ENCODE measurements at regions not wholly inside any gene's neighbourhood (a gene's known extent, or its start where the extent isn't known, plus 50 kb on each side); places are given as distances from the start of the nearest gene placed in this dataset.

DNA sequence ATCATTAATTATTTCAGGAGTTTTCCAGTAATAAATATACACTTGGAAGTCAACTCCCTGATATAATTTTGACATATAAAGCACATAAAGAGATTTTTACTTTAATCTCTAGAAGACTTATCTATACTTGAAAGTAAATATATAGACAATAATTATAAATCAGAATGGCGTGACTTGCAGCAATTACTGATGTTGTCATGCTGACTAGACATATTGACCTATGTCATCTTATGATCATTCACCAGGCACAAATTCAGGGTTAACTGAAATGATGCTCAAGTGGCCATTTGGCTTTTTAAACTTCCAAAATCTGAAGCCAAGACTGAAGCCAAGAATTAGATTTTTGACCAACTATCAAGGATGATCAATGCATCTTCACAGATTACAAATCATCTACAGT is 192.2 kb downstream of the MCHR2 start:
- Histone ChIP-seq H3K9me3 (ENCODE audit: control insufficient read depth, insufficient read depth, low read length) (no peaks in the 10 kb centered on the region), H3K27ac (ENCODE audit: low read depth, low read length) (no peak overlapping the region), H3K27me3 (ENCODE audit: control insufficient read depth, insufficient read depth, low read length) (no peaks in the 10 kb centered on the region), H3K4me3 (ENCODE audit: low read depth, low read length) (no peak overlapping the region)
- DNase-seq (ENCODE audit: low read depth, low spot score): no peak
- CTCF ChIA-PET: no interaction called here
- POLR2A ChIA-PET: no interaction called here
- no peak for TF ChIP-seq CTCF (IDR thresholded peaks at IDR 0.05; ENCODE audit: low read depth, low read length)

GRCh38 chr6:99802396-99803031 is 191.5 kb downstream of the MCHR2 start:
- no peak overlapping the region for H3K4me3 ChIP-seq (ENCODE audit: low read depth, low read length)
- H3K27me3 ChIP-seq (ENCODE audit: control insufficient read depth, insufficient read depth, low read length): no peaks in the 10 kb centered on the region
- ChIA-PET CTCF (no interaction called here), POLR2A (no interaction called here)
- no peak for DNase-seq (ENCODE audit: low read depth, low spot score)
- H3K27ac ChIP-seq (ENCODE audit: low read depth, low read length): no peak overlapping the region
- TF ChIP-seq CTCF (IDR thresholded peaks at IDR 0.05; ENCODE audit: low read depth, low read length): no peak
- H3K9me3 ChIP-seq (ENCODE audit: control insufficient read depth, insufficient read depth, low read length): no peaks in the 10 kb centered on the region

GRCh38 chr6:99808992-99809391 is 185.0 kb downstream of the MCHR2 start:
- DNase-seq (ENCODE audit: low read depth, low spot score): no peak
- Histone ChIP-seq H3K27me3 (ENCODE audit: control insufficient read depth, insufficient read depth, low read length) (no peaks in the 10 kb centered on the region), H3K4me3 (ENCODE audit: low read depth, low read length) (no peak overlapping the region), H3K27ac (ENCODE audit: low read depth, low read length) (no peak overlapping the region), H3K9me3 (ENCODE audit: control insufficient read depth, insufficient read depth, low read length) (no peaks in the 10 kb centered on the region)
- TF ChIP-seq CTCF (IDR thresholded peaks at IDR 0.05; ENCODE audit: low read depth, low read length): no peak
- ChIA-PET CTCF (interaction anchor here (0.6 to 0.7 kb wide), 3 partner anchors 13 to 479 kb away, joined by 3 to 4 read pairs (median 3); no protein-coding TSS in a partner anchor), POLR2A (no interaction called here)

GRCh38 chr6:99810295-99810694 is 183.7 kb downstream of the MCHR2 start:
- ChIA-PET CTCF (interaction anchor here (1.2 kb wide), 1 partner anchor 57 kb away, joined by 4 read pairs; no protein-coding TSS in a partner anchor), POLR2A (no interaction called here)
- TF ChIP-seq CTCF (IDR thresholded peaks at IDR 0.05; ENCODE audit: low read depth, low read length): no peak
- DNase-seq (ENCODE audit: low read depth, low spot score): no peak
- H3K9me3 ChIP-seq (ENCODE audit: control insufficient read depth, insufficient read depth, low read length): no peaks in the 10 kb centered on the region
- H3K27ac ChIP-seq (ENCODE audit: low read depth, low read length): no peak overlapping the region
- H3K4me3 ChIP-seq (ENCODE audit: low read depth, low read length): no peak overlapping the region
- H3K27me3 ChIP-seq (ENCODE audit: control insufficient read depth, insufficient read depth, low read length): no peaks in the 10 kb centered on the region

- CTCF ChIA-PET: interaction anchor here (1.2 kb wide), 1 partner anchor 57 kb away, joined by 4 read pairs; no protein-coding TSS in a partner anchor
- H3K9me3 ChIP-seq (ENCODE audit: control insufficient read depth, insufficient read depth, low read length): no peaks in the 10 kb centered on the region
- H3K27me3 ChIP-seq (ENCODE audit: control insufficient read depth, insufficient read depth, low read length): no peaks in the 10 kb centered on the region
- POLR2A ChIA-PET: no interaction called here
- H3K27ac ChIP-seq (ENCODE audit: low read depth, low read length): no peak overlapping the region
- no peak for TF ChIP-seq CTCF (IDR thresholded peaks at IDR 0.05; ENCODE audit: low read depth, low read length)
- no peak for DNase-seq (ENCODE audit: low read depth, low spot score)
- H3K4me3 ChIP-seq (ENCODE audit: low read depth, low read length): no peak overlapping the region
These were observed 182.9 kb downstream of the MCHR2 start for GRCh38 chr6:99810942-99811620.
